Psoas muscle (tissue), 7 donors: ENCODE measurements at regions not wholly inside any gene's neighbourhood (a gene's known extent, or its start where the extent isn't known, plus 50 kb on each side); places are given as distances from the start of the nearest gene placed in this dataset.

ENCODE experiments used
- ATAC-seq, 4 donors: fragments of 200-7000 bp; cut with Tn5 transposase; one replicate each; pipeline ENCODE4 v1.9.1; 2020; ENCODE audit warnings: moderate library complexity in 3 of 4, mild to moderate bottlenecking in 2 of 4
- DNase-seq, 2 donors: peaks; one replicate each; pipeline ENCODE4 v3.0.0-alpha.2; 2020
- H3K27ac ChIP-seq: fragments of 200-600 bp; one replicate; pipeline ENCODE4 v1.8.0; 2022
- H3K27me3 ChIP-seq, 3 donors: fragments of 200-600 bp in 1 of 3; one replicate each; pipeline versions ENCODE4 v1.6.1 to v1.8.0; 2013 to 2022; ENCODE audit warnings: low read length in 2 of 3, mild to moderate bottlenecking in 2 of 3, moderate library complexity in 1 of 3; ENCODE audit not compliant: insufficient read depth in 3 of 3
- H3K36me3 ChIP-seq, 2 donors: fragments of 200-600 bp in 1 of 2; one replicate each; pipeline versions ENCODE4 v1.6.1 to v1.8.0; 2013 to 2022; ENCODE audit warnings: low read depth in 1 of 2, mild to moderate bottlenecking in 1 of 2, moderate library complexity in 1 of 2; ENCODE audit not compliant: insufficient read depth in 1 of 2
- H3K4me1 ChIP-seq: fragments of 200-600 bp; one replicate; pipeline ENCODE4 v1.8.0; 2022
- H3K4me3 ChIP-seq: fragments of 200-600 bp; one replicate; pipeline ENCODE4 v1.8.0; 2022; ENCODE audit warnings: mild to moderate bottlenecking
- H3K9me3 ChIP-seq: fragments of 200-600 bp; one replicate; pipeline ENCODE4 v1.8.0; 2022
- CTCF ChIP-seq: fragments of 200-600 bp; IDR thresholded peaks from one replicate; pipeline ENCODE4 v1.8.0; 2022; ENCODE audit warnings: antibody characterized with exemption
- WGBS, 3 donors: extraction: QIAGEN DNeasy Blood & Tissue Kit; methylation state at CpG; one replicate each; pipeline versions ENCODE4 v1.1.6 to v1.1.7; 2013; 5-methylcytosine and 5-hydroxymethylcytosine counted together
- intact Hi-C, 2 donors: fragments of 100-400 bp; cut with DNase I; formaldehyde crosslinking; loops; one replicate each; pipeline versions ENCODE4 v1.11.0 to v1.14.2; 2022
- donor health status: healthy with polysubstance abuse.
- donor health status: DM: no; HTN: no; CAD: no; lungs with moderate emphysema.
- donor health status: Bipolar disorder and iron deficiency.
- donor health status: healthy.
- donor health status: DM: yes; HTN: yes; CAD: no.
- donor health status: DM: no; HTN: no; CAD: no.
- donor health status: DM: yes; HTN: yes; CAD: no.

GRCh38 chr16:85254921-85255320 is 142.6 kb upstream of the CIBAR2 start:
- intact Hi-C loops, result no loop called here
- Histone ChIP-seq H3K36me3 (no peaks in the 10 kb centered on the region), H3K27ac (no peak overlapping the region), H3K9me3 (no peaks in the 10 kb centered on the region), H3K27me3 (no peaks in the 10 kb centered on the region), H3K4me3 (no peak overlapping the region), H3K4me1 (no peaks in the 10 kb centered on the region)
- no peak for DNase-seq
- WGBS, 3 donors, result 93 to 98% (median 95%) methylated on average over 14 to 24 of the region's 24 CpGs
- ATAC-seq, result no peak
- no peak for TF ChIP-seq CTCF

- no peak for TF ChIP-seq CTCF
- DNase-seq (no peak), ATAC-seq (no peak)
- no peak overlapping the region for H3K4me3 ChIP-seq
- intact Hi-C loops, result no loop called here
- WGBS, 3 donors, result 94 to 96% (median 95%) methylated on average over 10 of the region's 10 CpGs
- H3K36me3 ChIP-seq, result no peaks in the 10 kb centered on the region
- no peaks in the 10 kb centered on the region for H3K4me1 ChIP-seq
- no peak overlapping the region for H3K27ac ChIP-seq
- no peaks in the 10 kb centered on the region for H3K9me3 ChIP-seq
- no peaks in the 10 kb centered on the region for H3K27me3 ChIP-seq
Measured at GRCh38 chr16:85255777-85256176, 143.5 kb upstream of the CIBAR2 start.

GRCh38 chr16:85256190-85256739 is 144.0 kb upstream of the CIBAR2 start:
- Histone ChIP-seq H3K4me3 (no peak overlapping the region), H3K36me3 (no peaks in the 10 kb centered on the region), H3K27ac (no peak overlapping the region), H3K4me1 (peaks cover 4% of the 10 kb centered on the region), H3K9me3 (no peaks in the 10 kb centered on the region), H3K27me3 (no peaks in the 10 kb centered on the region)
- WGBS, 3 donors, result 75 to 78% (median 76%) methylated on average over 16 to 18 of the region's 18 CpGs
- no peak for ATAC-seq
- intact Hi-C loops, result no loop called here
- TF ChIP-seq CTCF, result no peak
- DNase-seq, result no peak

GRCh38 chr16:85257483-85257882 is 145.2 kb upstream of the CIBAR2 start:
- Histone ChIP-seq H3K36me3 (no peaks in the 10 kb centered on the region), H3K27ac (no peak overlapping the region), H3K4me3 (no peak overlapping the region), H3K4me1 (peaks cover 10% of the 10 kb centered on the region), H3K9me3 (no peaks in the 10 kb centered on the region), H3K27me3 (no peaks in the 10 kb centered on the region)
- no peak for ATAC-seq
- intact Hi-C loops, result no loop called here
- no peak for DNase-seq
- WGBS, 3 donors, result 94 to 96% (median 94%) methylated on average over 8 of the region's 8 CpGs
- no peak for TF ChIP-seq CTCF

- Histone ChIP-seq H3K27ac (no peak overlapping the region), H3K9me3 (no peaks in the 10 kb centered on the region), H3K4me1 (peaks cover 10% of the 10 kb centered on the region), H3K4me3 (no peak overlapping the region), H3K27me3 (no peaks in the 10 kb centered on the region), H3K36me3 (no peaks in the 10 kb centered on the region)
- ATAC-seq (no peak), DNase-seq (no peak)
- intact Hi-C loops, result no loop called here
- no peak for TF ChIP-seq CTCF
- WGBS, 3 donors, result 64 to 66% (median 65%) methylated on average over 12 of the region's 12 CpGs
Measured at GRCh38 chr16:85258166-85258565, 145.9 kb upstream of the CIBAR2 start.
